IPS-18a (cell line): ENCODE measurements at regions not wholly inside any gene's neighbourhood (a gene's known extent, or its start where the extent isn't known, plus 50 kb on each side); places are given as distances from the start of the nearest gene placed in this dataset.
"Not testable (repeated sequence)": the region's sequence is repeated elsewhere in the genome, so short reads cannot be mapped to it uniquely, and the experiment has no call there.

Experiments
- H3K27ac ChIP-seq: one replicate; pipeline ENCODE4 v1.5.1; 2013; ENCODE audit warnings: low read length
- H3K27me3 ChIP-seq: one replicate; pipeline ENCODE4 v1.6.1; 2013; ENCODE audit warnings: mild to moderate bottlenecking, low read length; ENCODE audit not compliant: control insufficient read depth, insufficient read depth
- H3K36me3 ChIP-seq: one replicate; pipeline ENCODE4 v1.6.1; 2013; ENCODE audit warnings: low read depth, low read length; ENCODE audit not compliant: control insufficient read depth
- H3K4me1 ChIP-seq: one replicate; pipeline ENCODE4 v1.6.1; 2013; ENCODE audit warnings: low read depth, low read length; ENCODE audit not compliant: control insufficient read depth
- H3K4me3 ChIP-seq: one replicate; pipeline ENCODE4 v1.5.1; 2013; ENCODE audit warnings: low read length
- H3K9ac ChIP-seq: one replicate; pipeline ENCODE4 v1.6.1; 2013; ENCODE audit warnings: mild to moderate bottlenecking, low read length, moderate library complexity
- H3K9me3 ChIP-seq: one replicate; pipeline ENCODE4 v1.6.1; 2013; ENCODE audit warnings: low read depth, low read length; ENCODE audit not compliant: control insufficient read depth

DNA sequence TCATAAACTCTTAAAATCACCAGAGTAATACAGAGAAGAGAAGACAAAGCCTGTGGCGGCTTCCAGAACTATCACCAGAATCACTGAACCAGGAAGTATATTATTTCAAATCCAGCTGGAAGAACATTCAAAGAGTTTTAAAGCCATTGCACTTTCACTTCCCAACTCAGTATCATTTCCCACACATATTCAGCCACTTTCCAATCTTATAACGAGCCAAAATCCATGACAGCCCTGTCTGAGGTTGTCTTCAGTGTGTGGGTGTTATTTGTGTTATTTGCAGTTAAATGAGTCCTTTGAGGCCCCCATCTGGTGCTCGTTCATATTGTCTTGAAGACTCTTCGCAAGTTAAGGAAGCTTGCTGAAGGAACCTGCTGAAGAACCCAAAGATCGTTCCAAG, 559.9 kb downstream of the TSN start:
- H3K36me3 ChIP-seq: no peaks in the 10 kb centered on the region
- H3K9me3 ChIP-seq: no peaks in the 10 kb centered on the region
- no peaks in the 10 kb centered on the region for H3K4me1 ChIP-seq
- no peaks in the 10 kb centered on the region for H3K27me3 ChIP-seq
- no peak overlapping the region for H3K4me3 ChIP-seq
- H3K27ac ChIP-seq: no peak overlapping the region
- no peak overlapping the region for H3K9ac ChIP-seq

GRCh38 chr2:122319539-122320132, 564.2 kb downstream of the TSN start:
- Histone ChIP-seq H3K27me3 (no peaks in the 10 kb centered on the region), H3K9ac (no peak overlapping the region), H3K9me3 (no peaks in the 10 kb centered on the region), H3K36me3 (no peaks in the 10 kb centered on the region), H3K27ac (no peak overlapping the region), H3K4me1 (no peaks in the 10 kb centered on the region), H3K4me3 (no peak overlapping the region)

DNA sequence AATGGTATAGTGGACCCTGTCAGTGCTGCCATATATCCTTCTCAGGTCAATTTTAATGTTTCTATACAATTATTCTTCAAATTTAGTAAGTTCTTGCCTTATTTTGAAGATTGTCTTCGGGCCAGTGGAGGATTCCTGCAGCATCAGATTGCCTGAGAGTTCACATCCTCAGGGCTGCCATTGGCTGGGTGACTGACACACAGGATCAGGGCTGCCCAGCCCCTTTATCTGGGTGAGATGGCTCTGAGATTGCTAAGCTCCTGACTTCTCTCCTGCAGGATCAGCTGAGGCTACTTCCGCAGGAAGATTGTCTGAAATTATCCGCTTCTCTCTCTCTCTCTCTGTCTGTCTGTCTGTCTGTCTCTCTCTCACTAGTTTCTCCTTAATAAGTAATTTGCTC, 567.4 kb downstream of the TSN start:
- Histone ChIP-seq H3K9ac (no peak overlapping the region), H3K27me3 (no peaks in the 10 kb centered on the region), H3K4me1 (no peaks in the 10 kb centered on the region), H3K27ac (no peak overlapping the region), H3K4me3 (no peak overlapping the region), H3K36me3 (no peaks in the 10 kb centered on the region), H3K9me3 (no peaks in the 10 kb centered on the region)

- H3K4me3 ChIP-seq: no peak overlapping the region
- no peaks in the 10 kb centered on the region for H3K36me3 ChIP-seq
- no peaks in the 10 kb centered on the region for H3K4me1 ChIP-seq
- no peak overlapping the region for H3K27ac ChIP-seq
- H3K9me3 ChIP-seq: no peaks in the 10 kb centered on the region
- no peak overlapping the region for H3K9ac ChIP-seq
- no peaks in the 10 kb centered on the region for H3K27me3 ChIP-seq
Observed at GRCh38 chr2:122323927-122324326, 568.5 kb downstream of the TSN start.

DNA sequence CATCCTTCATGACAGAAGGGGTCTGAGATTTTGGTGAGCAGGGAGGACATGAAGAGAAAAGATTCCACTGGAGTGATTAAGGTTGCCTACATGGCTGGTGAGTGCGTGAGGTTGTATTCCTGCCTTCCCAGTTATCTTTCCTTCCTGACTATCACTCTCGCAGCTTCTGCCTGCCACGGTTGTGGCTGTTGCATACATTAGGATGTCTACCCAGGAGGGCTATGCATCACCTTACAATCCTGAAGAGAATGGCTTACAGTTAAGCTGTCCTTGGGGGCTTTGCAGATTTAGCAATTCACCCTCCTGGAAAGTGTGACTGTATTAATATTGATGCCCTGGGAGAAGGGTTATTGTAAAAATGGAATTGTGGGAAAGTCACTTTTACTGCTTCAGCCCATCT, 571.0 kb downstream of the TSN start:
- H3K27me3 ChIP-seq: no peaks in the 10 kb centered on the region

DNA sequence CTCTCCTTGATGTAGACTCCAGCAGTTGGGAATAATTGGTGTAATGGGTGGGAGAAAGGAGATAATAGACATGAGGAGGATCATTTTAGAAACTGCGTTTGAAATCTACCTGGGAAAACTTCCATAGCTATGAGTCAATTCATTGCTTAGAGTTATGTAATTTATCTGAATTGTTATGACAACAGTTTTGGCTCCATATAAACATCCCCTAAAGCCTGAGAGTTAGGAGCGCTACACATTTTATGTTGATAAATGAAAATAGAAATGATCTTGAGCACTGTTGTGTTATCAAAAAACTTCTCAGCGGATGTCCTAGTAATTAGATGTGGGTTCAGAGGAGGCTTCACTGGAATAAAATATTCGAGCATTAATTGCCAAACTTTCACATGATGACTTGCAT, 573.4 kb downstream of the TSN start:
- Histone ChIP-seq H3K9ac (no peak overlapping the region), H3K9me3 (no peaks in the 10 kb centered on the region), H3K36me3 (no peaks in the 10 kb centered on the region), H3K4me3 (no peak overlapping the region), H3K27me3 (no peaks in the 10 kb centered on the region), H3K4me1 (no peaks in the 10 kb centered on the region), H3K27ac (no peak overlapping the region)

More for the DNA sequence above, 571.0 kb downstream of the TSN start:
- H3K4me3 ChIP-seq: no peak overlapping the region
- H3K9ac ChIP-seq: no peak overlapping the region
- H3K9me3 ChIP-seq: no peaks in the 10 kb centered on the region
- H3K27ac ChIP-seq: no peak overlapping the region
- no peaks in the 10 kb centered on the region for H3K36me3 ChIP-seq
- no peaks in the 10 kb centered on the region for H3K4me1 ChIP-seq

DNA sequence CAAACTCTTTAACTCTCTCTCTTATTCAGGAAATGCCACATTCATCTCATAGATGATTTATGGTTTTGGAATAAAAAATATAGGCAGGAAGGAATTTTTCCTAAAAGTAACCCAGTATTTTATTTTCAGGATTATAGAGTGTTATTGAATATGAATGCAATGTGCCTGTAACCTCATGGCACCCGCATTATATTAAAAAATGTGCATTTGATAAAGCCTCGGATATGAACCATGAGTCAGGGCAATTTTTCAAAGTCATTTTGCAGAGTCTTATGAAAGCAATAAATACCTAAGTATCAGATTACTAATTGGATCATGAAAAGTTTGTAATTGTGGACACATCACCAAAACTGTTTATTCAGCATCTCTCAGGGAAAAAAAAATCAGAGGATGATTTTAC, 573.8 kb downstream of the TSN start:
- Histone ChIP-seq H3K36me3 (no peaks in the 10 kb centered on the region), H3K4me1 (no peaks in the 10 kb centered on the region), H3K27ac (no peak overlapping the region), H3K9me3 (no peaks in the 10 kb centered on the region), H3K9ac (no peak overlapping the region), H3K27me3 (no peaks in the 10 kb centered on the region), H3K4me3 (no peak overlapping the region)

DNA sequence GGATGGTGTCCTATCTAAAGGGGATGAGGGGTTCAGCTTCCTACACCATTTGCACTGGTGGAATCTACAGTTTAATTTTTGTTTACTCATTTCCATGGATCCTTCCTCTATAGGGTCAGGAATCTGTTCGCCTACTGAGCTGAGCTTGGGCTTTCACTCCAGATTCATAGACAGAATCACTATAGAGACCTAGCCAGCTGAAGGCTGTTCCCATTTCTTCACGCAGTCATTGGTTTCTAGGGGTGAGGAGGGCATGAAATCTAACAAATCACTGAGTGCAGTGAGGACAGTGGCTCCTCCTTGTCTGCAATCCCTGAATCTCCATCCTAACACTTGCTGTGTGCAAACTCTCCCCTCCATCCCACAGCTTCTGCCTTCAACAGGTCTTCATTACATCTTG, 578.5 kb downstream of the TSN start:
- Histone ChIP-seq H3K9me3 (no peaks in the 10 kb centered on the region), H3K27ac (no peak overlapping the region), H3K9ac (no peak overlapping the region), H3K36me3 (no peaks in the 10 kb centered on the region), H3K4me1 (no peaks in the 10 kb centered on the region), H3K4me3 (no peak overlapping the region), H3K27me3 (no peaks in the 10 kb centered on the region)

GRCh38 chr2:122338000-122338399, 582.5 kb downstream of the TSN start:
- Histone ChIP-seq H3K9me3 (no peaks in the 10 kb centered on the region), H3K27ac (no peak overlapping the region), H3K4me1 (no peaks in the 10 kb centered on the region), H3K36me3 (no peaks in the 10 kb centered on the region), H3K27me3 (no peaks in the 10 kb centered on the region), H3K9ac (no peak overlapping the region), H3K4me3 (no peak overlapping the region)

GRCh38 chr2:122340246-122340645, 584.8 kb downstream of the TSN start:
- no peaks in the 10 kb centered on the region for H3K27me3 ChIP-seq
- no peak overlapping the region for H3K27ac ChIP-seq
- H3K4me1 ChIP-seq: no peaks in the 10 kb centered on the region
- no peaks in the 10 kb centered on the region for H3K9me3 ChIP-seq
- H3K9ac ChIP-seq: no peak overlapping the region
- no peak overlapping the region for H3K4me3 ChIP-seq
- no peaks in the 10 kb centered on the region for H3K36me3 ChIP-seq

- H3K9me3 ChIP-seq: no peaks in the 10 kb centered on the region
- no peak overlapping the region for H3K27ac ChIP-seq
- H3K4me1 ChIP-seq: no peaks in the 10 kb centered on the region
- H3K9ac ChIP-seq: no peak overlapping the region
- no peaks in the 10 kb centered on the region for H3K27me3 ChIP-seq
- no peaks in the 10 kb centered on the region for H3K36me3 ChIP-seq
- no peak overlapping the region for H3K4me3 ChIP-seq
Observed at GRCh38 chr2:122341007-122341406, 585.6 kb downstream of the TSN start.

DNA sequence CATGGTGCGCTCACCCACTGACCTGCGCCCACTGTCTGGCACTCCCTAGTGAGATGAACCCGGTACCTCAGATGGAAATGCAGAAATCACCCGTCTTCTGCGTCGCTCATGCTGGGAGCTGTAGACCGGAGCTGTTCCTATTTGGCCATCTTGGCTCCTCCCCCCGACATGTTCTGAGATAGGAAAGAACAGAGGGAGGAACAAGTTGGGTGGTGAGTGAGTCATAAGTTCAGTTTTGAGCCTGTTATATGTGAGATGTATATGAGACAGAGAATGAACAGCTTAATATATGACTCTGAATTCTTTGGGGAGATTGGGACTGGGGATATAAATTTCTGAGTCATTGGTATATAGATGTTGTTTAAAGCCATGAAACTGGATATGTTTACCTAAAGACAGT, 596.7 kb downstream of the TSN start:
- not testable (repeated sequence) for H3K4me3 ChIP-seq, H3K9ac ChIP-seq, H3K27ac ChIP-seq, H3K27me3 ChIP-seq, H3K36me3 ChIP-seq, H3K9me3 ChIP-seq, H3K4me1 ChIP-seq
